Kidney (tissue), 13 donors: ENCODE measurements at regions not wholly inside any gene's neighbourhood (a gene's known extent, or its start where the extent isn't known, plus 50 kb on each side); places are given as distances from the start of the nearest gene placed in this dataset.

Source experiments
- DNase-seq, 5 donors: peaks; one replicate each; pipeline ENCODE4 v3.0.0-alpha.2; 2013 to 2020
- FAIRE-seq: peaks from 2 replicates; lab custom pipeline; 2012; peaks lifted over from hg19 to GRCh38; lab: Jason Lieb, UNC
- H3K27ac ChIP-seq, 2 donors: one replicate each; pipeline ENCODE4 v1.7.0; 2013; ENCODE audit warnings: low read depth in 2 of 2, low read length in 2 of 2, inconsistent platforms in 1 of 2
- H3K27me3 ChIP-seq: one replicate; pipeline ENCODE4 v1.7.1; 2013; ENCODE audit warnings: low read length, inconsistent platforms; ENCODE audit not compliant: control insufficient read depth, insufficient read depth
- H3K36me3 ChIP-seq, 3 donors: one replicate each; pipeline versions ENCODE4 v1.7.0 to v1.7.1; 2013; ENCODE audit warnings: low read length in 3 of 3, control low read depth in 1 of 3, inconsistent platforms in 1 of 3; ENCODE audit not compliant: insufficient read depth in 3 of 3, control insufficient read depth in 2 of 3
- H3K4me1 ChIP-seq, 3 donors: one replicate each; pipeline versions ENCODE4 v1.7.0 to v1.7.1; 2013; ENCODE audit warnings: low read length in 3 of 3, inconsistent platforms in 1 of 3, low read depth in 1 of 3; ENCODE audit not compliant: control insufficient read depth in 2 of 3, insufficient read depth in 2 of 3
- H3K4me3 ChIP-seq, 3 donors: one replicate each; pipeline versions ENCODE4 v1.7.0 to v1.8.1; 2013; ENCODE audit warnings: low read length in 3 of 3, control low read depth in 1 of 3, inconsistent platforms in 1 of 3
- H3K9ac ChIP-seq, 3 donors: one replicate each; pipeline versions ENCODE4 v1.7.0 to v1.7.1; 2013; ENCODE audit warnings: low read length in 3 of 3, control low read depth in 1 of 3, inconsistent platforms in 1 of 3
- H3K9me3 ChIP-seq, 3 donors: one replicate each; pipeline versions ENCODE4 v1.7.0 to v1.7.1; 2013; ENCODE audit warnings: low read length in 3 of 3, control low read depth in 1 of 3, inconsistent platforms in 1 of 3; ENCODE audit not compliant: control insufficient read depth in 2 of 3, insufficient read depth in 1 of 3
- CTCF ChIP-seq: IDR thresholded peaks from 3 replicates; pipeline ENCODE4 v1.5.1; 2012; ENCODE audit warnings: mild to moderate bottlenecking, moderate library complexity, borderline replicate concordance; ENCODE audit not compliant: insufficient read depth; ENCODE audit errors: extremely low read depth
- intact Hi-C: fragments of 100-400 bp; cut with DNase I; formaldehyde crosslinking; loops from one replicate; pipeline ENCODE4 v1.11.1; 2022
- donor health status: control.
- donor health status: control.
- donor health status: control.
- donor health status: control.
- donor health status: control.
- donor health status: DM: yes; HTN: yes; CAD: no.
- donor health status: Normal renal cell carcinoma (clear cell type).

- H3K9ac ChIP-seq: no peak overlapping the region
- no peak for TF ChIP-seq CTCF
- peaks cover 9 to 12% (median 11%) of the 10 kb centered on the region in 3 donors for H3K4me1 ChIP-seq
- H3K27ac ChIP-seq: no peak overlapping the region
- no peaks in the 10 kb centered on the region for H3K9me3 ChIP-seq
- no peak for FAIRE-seq
- no peak for DNase-seq
- no peaks in the 10 kb centered on the region for H3K27me3 ChIP-seq
- H3K4me3 ChIP-seq: no peak overlapping the region
- intact Hi-C loops: no loop called here
- no peaks in the 10 kb centered on the region for H3K36me3 ChIP-seq
These were observed 183.5 kb downstream of the BRINP2 start for GRCh38 chr1:177354247-177354646.

- Histone ChIP-seq H3K27me3 (no peaks in the 10 kb centered on the region), H3K4me3 (peak overlapping the region in 1 of 3 donors; percentile 27), H3K9ac (no peak overlapping the region), H3K27ac (no peak overlapping the region), H3K36me3 (no peaks in the 10 kb centered on the region), H3K9me3 (no peaks in the 10 kb centered on the region), H3K4me1 (peaks cover 9 to 12% (median 11%) of the 10 kb centered on the region in 3 donors)
- no peak for TF ChIP-seq CTCF
- intact Hi-C loops: no loop called here
- DNase-seq (peak; percentile 65 to 93 (median 88)), FAIRE-seq (no peak)
These were observed 180.8 kb downstream of the BRINP2 start for GRCh38 chr1:177351361-177352108.

- intact Hi-C loops: no loop called here
- peaks cover 8 to 12% (median 11%) of the 10 kb centered on the region in 3 donors for H3K4me1 ChIP-seq
- H3K9me3 ChIP-seq: no peaks in the 10 kb centered on the region
- FAIRE-seq (no peak), DNase-seq (no peak)
- TF ChIP-seq CTCF: no peak
- no peak overlapping the region for H3K27ac ChIP-seq
- H3K9ac ChIP-seq: no peak overlapping the region
- no peaks in the 10 kb centered on the region for H3K27me3 ChIP-seq
- no peak overlapping the region for H3K4me3 ChIP-seq
- no peaks in the 10 kb centered on the region for H3K36me3 ChIP-seq
These were observed 176.1 kb downstream of the BRINP2 start for GRCh38 chr1:177346790-177347359.
